ENCODE measurements at regions not wholly inside any gene's neighbourhood (a gene's known extent, or its start where the extent isn't known, plus 50 kb on each side); places are given as distances from the start of the nearest gene placed in this dataset.

DNA sequence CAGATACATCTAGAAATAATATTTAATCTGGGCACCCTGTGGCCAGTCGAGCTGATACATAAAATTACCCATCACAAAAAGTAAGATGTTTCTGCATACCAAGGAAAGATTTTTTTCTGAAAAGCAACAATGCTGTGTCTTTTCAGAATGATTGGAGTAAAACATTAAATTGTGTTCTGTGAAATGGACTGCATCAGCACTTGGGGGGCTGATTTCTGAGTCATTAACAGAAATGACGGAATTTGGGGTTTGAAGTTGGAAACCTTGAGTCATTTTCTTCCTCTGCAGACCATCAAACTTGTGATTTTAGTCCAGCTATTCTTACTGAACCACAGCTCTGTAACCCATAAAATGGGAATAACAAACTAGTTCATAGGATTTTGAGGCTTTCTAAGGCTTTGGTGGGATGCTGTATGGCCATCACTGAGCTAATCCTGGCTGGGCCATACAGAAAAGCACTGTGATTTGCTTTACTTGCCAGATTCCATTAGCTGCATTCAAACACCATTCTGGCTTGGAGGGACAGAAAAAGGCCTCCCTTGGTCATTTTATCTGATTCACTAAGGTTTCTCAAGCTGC, 739.4 kb upstream of the IGFBP3 start:
- Histone ChIP-seq H4K5ac (ENCODE audit: insufficient read length, low read depth, low read length) (no peak overlapping the region), H3K9me3 (ENCODE audit: insufficient read depth in 2 of 2, low read depth in 1 of 2, low read length in 1 of 2) (peaks cover 0 to 9% of the 10 kb centered on the region in 2 experiments; a peak in 2 of 4 replicates), H2AFZ (ENCODE audit: low read length) (no peak overlapping the region), H3K18ac (ENCODE audit: extremely low read depth, low read length) (no peak overlapping the region), H4K20me1 (replicated peaks in 1 of 2; ENCODE audit: control insufficient read depth in 1 of 2, insufficient read depth in 2 of 2, low read length in 2 of 2) (no peaks in the 10 kb centered on the region), H3K56ac (replicated peaks; ENCODE audit: insufficient read length, low read depth, low read length) (no peak overlapping the region), H3K4me1 (replicated peaks in 1 of 4; ENCODE audit: control insufficient read depth in 3 of 4, insufficient read depth in 4 of 4, low read length in 3 of 4) (no peaks in the 10 kb centered on the region), H2BK12ac (ENCODE audit: low read depth, low read length) (no peak overlapping the region), H3K4me2 (ENCODE audit: insufficient read depth in 1 of 2, low read depth in 2 of 2, low read length in 2 of 2) (no peak overlapping the region), H3K79me2 (ENCODE audit: control insufficient read depth in 1 of 2, insufficient read depth in 2 of 2, low read length in 2 of 2) (no peaks in the 10 kb centered on the region), H4K8ac (ENCODE audit: extremely low read depth, insufficient read depth, low read length) (no peak overlapping the region), H2BK120ac (replicated peaks; ENCODE audit: low read depth, low read length) (no peak overlapping the region), H2BK20ac (ENCODE audit: low read length) (no peak overlapping the region), H2BK5ac (ENCODE audit: low read depth, low read length) (no peak overlapping the region), H3K36me3 (ENCODE audit: control insufficient read depth in 2 of 4, insufficient read depth in 4 of 4, low read length in 3 of 4) (no peaks in the 10 kb centered on the region), H3K27me3 (replicated peaks in 1 of 4; ENCODE audit: control insufficient read depth in 3 of 4, extremely low read depth in 1 of 4, insufficient read depth in 3 of 4, low read length in 3 of 4) (no peaks in the 10 kb centered on the region), H3K14ac (ENCODE audit: insufficient read length) (no peak overlapping the region), H3K9ac (replicated peaks in 1 of 4; ENCODE audit: extremely low read depth in 1 of 4, low read depth in 3 of 4, low read length in 3 of 4) (no peak overlapping the region), H3K23me2 (ENCODE audit: low read depth, low read length) (no peaks in the 10 kb centered on the region), H2BK15ac (ENCODE audit: low read length) (no peak overlapping the region), H3K23ac (ENCODE audit: insufficient read length) (no peak overlapping the region), H4K91ac (replicated peaks; ENCODE audit: insufficient read length, low read length) (no peak overlapping the region), H3K4ac (replicated peaks; ENCODE audit: insufficient read length, low read depth, low read length) (no peak overlapping the region), H3K79me1 (ENCODE audit: low read depth, low read length) (no peaks in the 10 kb centered on the region), H2AK5ac (ENCODE audit: low read depth, low read length) (no peak overlapping the region), H3K27ac (ENCODE audit: low read depth, low read length) (no peak overlapping the region), H3K4me3 (ENCODE audit: extremely low read depth in 1 of 4, insufficient read depth in 2 of 4, low read depth in 3 of 4, low read length in 4 of 4) (no peak overlapping the region)
- ChIA-PET POLR2A (ENCODE audit: partially characterized antibody) (no interaction called here), CTCF (ENCODE audit: partially characterized antibody) (interaction anchor here (1.5 kb wide), 1 partner anchor 14 kb away, joined by 5 read pairs; no protein-coding TSS in a partner anchor)
- WGBS, 2 experiments (ENCODE audit: extremely low coverage in 1 of 2, insufficient coverage in 1 of 2, insufficient read length in 1 of 2, insufficient replicate concordance in 2 of 2, low coverage in 1 of 2, low lambda C conversion rate in 2 of 2, missing lambda C conversion rate in 1 of 2), result 90% methylated on average over 2 of the region's 2 CpGs; no CpG with 5 or more reads in 1 of the 2 experiments
- TF ChIP-seq EGR1 (IDR thresholded peaks at IDR 0.05; ENCODE audit: borderline replicate concordance, low read depth, low read length) (no peak), SRF (IDR thresholded peaks at IDR 0.05; ENCODE audit: low read depth, low read length) (no peak), TBP (IDR thresholded peaks at IDR 0.05; ENCODE audit: low read depth, low read length) (no peak), CREB1 (IDR thresholded peaks at IDR 0.05) (no peak)
- FAIRE-seq (no peak), DNase-seq (ENCODE audit: low read depth in 1 of 2, low spot score in 2 of 2) (no peak)

Measured in H1 (cell line).